ENCODE measurements at regions not wholly inside any gene's neighbourhood (a gene's known extent, or its start where the extent isn't known, plus 50 kb on each side); places are given as distances from the start of the nearest gene placed in this dataset.

DNA sequence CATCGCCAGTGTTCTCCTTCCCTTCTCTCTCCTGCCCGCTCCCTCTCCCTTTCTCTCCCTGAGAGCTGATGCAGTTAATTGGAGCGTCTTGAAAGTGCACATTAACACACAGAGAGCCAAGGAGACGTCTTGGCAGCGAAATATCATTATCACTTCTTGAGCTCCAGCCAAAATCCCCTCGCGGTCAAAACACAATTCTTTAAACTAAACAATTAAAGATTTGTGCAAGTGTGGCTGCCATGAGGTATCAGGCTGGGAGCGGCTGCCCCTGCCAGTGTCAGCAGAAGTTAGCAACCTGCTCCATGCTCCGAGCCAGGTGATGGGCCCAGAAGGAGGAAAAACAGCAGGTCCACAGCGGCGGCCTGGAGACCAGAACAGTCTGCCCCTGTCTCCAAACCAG, 100.9 kb upstream of the FOXP4 start:
- TF ChIP-seq CTCF (IDR thresholded peaks at IDR 0.05; ENCODE audit: low read depth, low read length, poor library complexity, severe bottlenecking) (no peak), EZH2phosphoT487 (IDR thresholded peaks at IDR 0.05; ENCODE audit: borderline replicate concordance, low read length) (no peak)

Data from DOHH2 (cell line).